Mucosa of gallbladder (tissue), 1 donor: ENCODE measurements at regions not wholly inside any gene's neighbourhood (a gene's known extent, or its start where the extent isn't known, plus 50 kb on each side); places are given as distances from the start of the nearest gene placed in this dataset.

Experiments used
- DNase-seq: peaks from one replicate; pipeline ENCODE4 v3.0.0-alpha.2; 2020; ENCODE audit warnings: low spot score
- donor health status: DM: no; HTN: no; CAD: no.

GRCh38 chr6:144722925-144723324 lies 437.8 kb downstream of the UTRN start:
- DNase-seq = no peak

GRCh38 chr6:144723431-144723830 lies 438.3 kb downstream of the UTRN start:
- no peak for DNase-seq

- no peak for DNase-seq
These were observed 439.7 kb downstream of the UTRN start for GRCh38 chr6:144724818-144725217.

- DNase-seq = no peak
These were observed 440.8 kb downstream of the UTRN start for GRCh38 chr6:144725736-144726522.

- no peak for DNase-seq
These were observed 443.7 kb downstream of the UTRN start for GRCh38 chr6:144728804-144729203.

- DNase-seq = no peak
These were observed 444.4 kb downstream of the UTRN start for GRCh38 chr6:144729502-144729901.

GRCh38 chr6:144730088-144730645 lies 445.0 kb downstream of the UTRN start:
- no peak for DNase-seq

DNA sequence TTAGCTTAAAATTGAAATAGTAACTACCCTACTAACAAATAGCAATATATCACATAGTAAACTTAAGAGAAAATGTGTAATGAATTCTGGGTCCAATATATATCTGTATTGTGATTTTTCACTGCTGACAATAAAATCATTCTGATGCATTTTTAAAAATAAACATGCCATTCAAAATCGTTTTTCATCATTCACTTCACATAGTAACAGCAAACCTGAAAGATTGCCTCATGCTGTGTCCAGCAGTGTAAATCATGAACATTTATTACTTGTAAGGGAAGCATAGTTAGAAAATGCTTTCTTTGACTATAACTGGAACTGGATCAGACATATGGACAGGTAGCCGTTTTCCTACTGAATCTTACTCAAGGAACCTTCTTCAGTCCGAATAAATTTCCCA lies 446.1 kb downstream of the UTRN start:
- no peak for DNase-seq

GRCh38 chr6:144736763-144737162 lies 451.6 kb downstream of the UTRN start:
- no peak for DNase-seq

- DNase-seq = no peak
These were observed 452.9 kb downstream of the UTRN start for GRCh38 chr6:144737998-144738397.

DNA sequence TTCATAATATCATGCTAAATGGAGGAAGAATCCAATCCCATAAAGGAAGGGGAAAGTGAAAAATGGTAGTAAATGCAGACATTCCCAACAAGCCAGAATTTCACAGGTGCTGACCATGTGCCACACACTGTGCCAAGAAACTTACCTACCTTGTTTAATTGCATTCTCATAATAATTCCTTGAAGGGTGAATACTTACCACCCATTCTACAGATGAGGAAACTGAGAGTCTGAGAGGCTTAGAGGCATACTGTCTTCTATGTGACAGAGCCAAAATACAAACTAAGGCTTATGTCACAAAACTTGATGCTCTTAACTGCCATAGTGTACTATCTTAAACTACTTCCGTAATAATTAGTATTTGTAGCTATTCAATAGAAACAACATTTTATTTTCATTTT lies 454.7 kb downstream of the UTRN start:
- DNase-seq = no peak

DNA sequence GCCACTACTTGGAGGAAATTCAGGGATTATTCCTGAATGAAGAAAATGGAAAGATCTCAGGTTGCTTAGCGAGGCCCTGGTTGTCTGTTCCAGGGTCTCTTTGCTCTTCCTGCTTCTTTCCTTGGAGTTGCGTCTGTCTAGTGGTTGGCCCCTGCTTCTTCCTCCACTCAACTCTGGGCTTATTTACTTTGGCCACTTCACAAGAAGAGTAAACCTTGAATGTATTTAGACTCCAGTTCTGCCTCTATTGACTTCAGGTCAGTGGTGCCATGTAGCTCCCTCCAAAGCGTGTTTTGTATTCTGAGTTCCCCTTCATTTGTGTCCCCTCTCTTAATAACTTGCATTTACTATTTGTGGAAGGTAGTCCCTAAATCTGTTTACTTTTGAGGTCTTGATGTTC lies 456.5 kb downstream of the UTRN start:
- DNase-seq = no peak

- DNase-seq = no peak
These were observed 457.6 kb downstream of the UTRN start for GRCh38 chr6:144742779-144743178.

- DNase-seq = peak; percentile 28
These were observed 459.6 kb downstream of the UTRN start for GRCh38 chr6:144744720-144745119.

DNA sequence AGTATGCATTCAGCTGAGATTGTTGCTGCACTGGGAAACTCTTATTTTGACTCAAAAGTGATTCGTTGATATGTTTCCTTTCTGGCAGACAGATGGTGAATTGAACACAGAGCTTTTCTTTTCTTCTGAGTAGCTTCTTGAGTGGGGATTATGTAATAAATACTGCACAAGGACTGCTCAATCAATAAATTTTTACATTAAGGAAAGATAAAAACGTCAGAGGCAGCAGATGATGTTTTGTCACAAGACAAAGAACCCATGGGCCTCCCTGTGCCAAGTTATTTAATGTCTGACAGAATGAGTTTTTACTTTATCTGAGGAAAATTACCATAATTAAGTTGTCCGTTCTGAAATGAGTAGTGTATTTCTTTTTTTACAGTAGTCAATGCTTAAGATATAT lies 460.3 kb downstream of the UTRN start:
- no peak for DNase-seq

DNA sequence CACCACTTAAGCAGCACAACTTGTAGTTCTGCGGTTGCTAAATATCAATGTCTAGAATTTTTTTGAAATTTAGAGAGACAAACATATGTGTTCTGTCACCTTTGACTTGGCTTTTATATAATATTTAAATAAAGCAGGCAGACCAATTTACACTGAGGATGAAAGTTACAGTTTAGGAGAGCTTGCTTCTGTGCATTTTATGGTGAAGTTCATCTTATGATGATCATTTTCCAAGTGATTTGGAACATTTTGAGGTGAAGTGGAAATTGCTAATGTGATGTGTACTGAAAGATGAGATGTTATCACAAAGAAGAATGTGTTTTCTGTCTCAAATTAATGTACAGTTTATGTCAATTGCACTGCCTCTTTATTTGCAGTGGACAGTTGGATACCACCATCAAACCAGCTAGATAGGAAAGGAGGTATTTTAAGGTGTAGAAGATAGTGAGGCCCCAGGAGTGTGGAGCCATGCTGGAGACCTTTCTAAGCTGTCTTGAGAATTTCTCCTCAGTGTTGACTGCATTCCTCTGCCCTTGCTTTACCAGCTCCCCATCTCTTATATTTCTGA lies 461.9 kb downstream of the UTRN start:
- no peak for DNase-seq

GRCh38 chr6:144749263-144749662 lies 464.1 kb downstream of the UTRN start:
- no peak for DNase-seq

- DNase-seq = no peak
These were observed 468.0 kb downstream of the UTRN start for GRCh38 chr6:144753023-144753705.

GRCh38 chr6:144756469-144756868 lies 471.3 kb downstream of the UTRN start:
- DNase-seq = no peak

GRCh38 chr6:144757299-144757698 lies 472.2 kb downstream of the UTRN start:
- DNase-seq = no peak

DNA sequence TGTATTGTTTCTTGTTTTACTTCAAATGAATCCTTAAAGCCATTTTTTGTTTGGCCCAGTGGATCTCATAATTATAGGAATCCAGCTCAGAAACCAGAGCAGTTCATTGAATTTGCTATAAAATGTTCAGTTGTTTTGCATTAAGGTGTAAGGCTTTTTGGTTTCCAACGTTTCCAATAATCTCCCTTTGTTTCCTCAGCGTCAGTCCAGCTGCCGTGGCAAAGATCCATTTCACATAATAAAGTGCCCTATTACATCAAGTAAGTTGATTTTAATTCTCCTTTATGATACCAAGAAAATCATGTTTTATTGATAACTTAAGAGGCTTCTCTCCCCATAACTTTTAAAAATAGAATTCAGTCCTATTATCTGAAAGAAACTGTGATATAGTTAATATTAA lies 472.6 kb downstream of the UTRN start:
- DNase-seq = no peak

DNA sequence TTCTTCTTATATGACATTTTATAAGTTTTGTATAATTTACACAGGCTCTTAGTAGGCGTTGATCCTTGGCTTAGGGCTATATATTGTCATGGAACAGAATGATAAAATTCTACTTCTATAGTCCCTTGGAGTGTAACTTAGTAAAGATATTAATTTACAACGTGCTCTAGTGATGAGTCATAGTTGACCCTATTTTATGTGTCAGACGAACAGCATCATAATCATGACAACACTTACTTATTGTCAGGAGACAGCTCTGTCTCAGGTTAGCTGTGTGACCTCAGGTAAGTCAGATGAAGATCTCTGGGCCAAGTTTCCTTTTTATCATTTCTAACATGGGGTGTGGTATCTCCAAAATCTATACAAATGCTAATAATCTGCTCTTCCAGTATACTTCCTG lies 473.5 kb downstream of the UTRN start:
- no peak for DNase-seq

- DNase-seq = no peak
These were observed 477.3 kb downstream of the UTRN start for GRCh38 chr6:144762469-144762868.
